NCI-H146 (cell line): ENCODE measurements at regions not wholly inside any gene's neighbourhood (a gene's known extent, or its start where the extent isn't known, plus 50 kb on each side); places are given as distances from the start of the nearest gene placed in this dataset.

ENCODE experiments used
- DNase-seq: peaks from one replicate; lab custom pipeline; 2025; lab: John Stamatoyannopoulos, UW

DNA sequence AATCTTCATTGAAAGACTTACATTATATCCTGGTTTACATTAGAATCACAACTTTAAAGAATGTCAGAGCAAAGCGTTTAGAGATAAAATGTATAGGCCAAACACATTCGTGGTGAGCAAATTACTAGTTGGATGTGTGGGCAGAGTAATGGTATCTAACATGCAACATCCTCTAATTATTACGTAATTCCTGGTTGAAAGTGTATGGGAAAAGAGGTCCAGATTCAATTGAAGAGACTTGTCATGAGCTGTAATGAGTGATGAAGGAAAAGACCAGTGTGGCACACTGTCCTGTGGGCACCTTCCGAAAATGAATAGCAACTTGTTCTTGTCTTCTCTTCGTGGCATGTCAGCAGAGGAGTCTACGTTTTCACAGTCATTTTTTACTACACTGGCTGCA lies 192.8 kb downstream of the LRIG3 start:
- no peak for DNase-seq

- no peak for DNase-seq
These were observed 191.9 kb downstream of the LRIG3 start for GRCh38 chr12:58728397-58728796.

- DNase-seq = no peak
These were observed 189.2 kb downstream of the LRIG3 start for GRCh38 chr12:58731096-58731495.

DNA sequence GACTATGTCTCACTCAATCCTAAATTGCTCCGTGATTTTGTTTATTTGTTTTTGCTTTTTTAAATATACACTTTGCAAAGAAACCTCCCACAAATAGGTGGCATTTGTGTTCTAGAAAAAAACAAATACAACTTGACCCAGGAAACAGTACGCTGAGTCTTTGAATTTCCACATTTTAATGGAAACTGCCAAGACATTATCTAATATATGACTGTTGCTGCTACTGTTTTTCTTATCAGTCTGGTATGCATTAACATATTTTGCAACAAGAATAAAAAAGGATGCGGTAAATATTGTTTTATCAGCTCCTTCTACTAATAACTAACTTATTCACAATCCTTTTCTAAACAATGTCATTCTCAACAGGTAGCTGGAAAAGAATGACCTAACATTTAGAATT lies 187.4 kb downstream of the LRIG3 start:
- DNase-seq = no peak

- DNase-seq = no peak
These were observed 179.1 kb downstream of the LRIG3 start for GRCh38 chr12:58741226-58741625.

- no peak for DNase-seq
These were observed 174.8 kb downstream of the LRIG3 start for GRCh38 chr12:58745348-58746125.

DNA sequence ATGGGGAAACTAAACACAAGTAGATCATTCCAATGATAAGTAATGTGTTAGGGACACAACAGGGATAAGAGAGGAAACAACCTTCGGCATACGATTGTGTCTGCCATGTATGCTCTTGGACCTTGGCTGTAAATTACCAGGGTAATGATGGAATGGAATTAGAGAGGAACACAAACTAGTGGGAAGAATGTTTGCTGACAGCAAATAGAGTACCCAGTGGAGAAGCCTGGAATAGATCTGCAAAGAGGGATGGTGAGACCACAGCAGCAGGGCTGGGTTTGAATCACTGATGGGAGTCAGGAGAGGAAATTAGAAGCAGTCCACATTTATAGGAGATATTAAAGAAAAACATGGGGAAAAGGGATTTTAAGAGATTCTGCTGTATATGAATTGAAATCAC lies 172.8 kb downstream of the LRIG3 start:
- DNase-seq = no peak

- DNase-seq = no peak
These were observed 169.8 kb downstream of the LRIG3 start for GRCh38 chr12:58750484-58750883.

DNA sequence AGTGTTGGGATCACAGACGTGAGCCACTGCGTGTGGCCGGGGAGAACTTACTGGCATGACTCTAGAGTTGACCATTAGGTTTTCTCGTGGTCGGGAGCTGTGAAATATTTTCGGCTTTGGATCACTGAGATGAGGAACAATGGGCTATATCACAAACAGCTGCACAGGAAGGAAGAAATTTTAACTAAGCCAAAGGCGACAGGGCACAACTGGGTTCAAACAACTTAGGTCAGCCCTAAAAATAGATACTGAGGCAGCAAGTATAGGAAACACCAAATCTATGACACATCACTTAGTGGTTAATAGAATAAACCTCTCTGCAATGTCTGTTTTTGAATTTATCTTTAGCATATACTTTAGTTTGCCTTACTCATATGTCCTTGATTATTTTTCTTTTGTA lies 162.9 kb downstream of the LRIG3 start:
- DNase-seq = no peak

DNA sequence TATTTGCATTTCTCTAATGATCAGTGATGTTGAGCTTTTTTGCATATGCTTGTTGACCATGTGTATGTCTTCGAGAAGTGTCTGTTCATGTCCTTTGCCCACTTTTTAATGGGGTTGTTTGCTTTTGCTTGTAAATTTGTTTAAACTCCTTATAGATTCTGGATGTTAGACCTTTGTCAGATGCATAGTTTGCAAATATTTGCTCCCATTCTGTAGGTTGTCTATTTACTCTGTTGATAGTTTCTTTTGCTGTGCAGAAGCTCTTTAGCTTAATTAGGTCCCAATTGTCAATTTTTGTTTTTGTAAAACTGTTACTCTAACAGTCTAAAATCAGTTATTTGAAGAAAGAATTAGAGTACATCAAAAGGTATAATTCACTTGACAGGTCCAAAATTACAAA lies 160.6 kb downstream of the LRIG3 start:
- DNase-seq = peak; percentile 13

DNA sequence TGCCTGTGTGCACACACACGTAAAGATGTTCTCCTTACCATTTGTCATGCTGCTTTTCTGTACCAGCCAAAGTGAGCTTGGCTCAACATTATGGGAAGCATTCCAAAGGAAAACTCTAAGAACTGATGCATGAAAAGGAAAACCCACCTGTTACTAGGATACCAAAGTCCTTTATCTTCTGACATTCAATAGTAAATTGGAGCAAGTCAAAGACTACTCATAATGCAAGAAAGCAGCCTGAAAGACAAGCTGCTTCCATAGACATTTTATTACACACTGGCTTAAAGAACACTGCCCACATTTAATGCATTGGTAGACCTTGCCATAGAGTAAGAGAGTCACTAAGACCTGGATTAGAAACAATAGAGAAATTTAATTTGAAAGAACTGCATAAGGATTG lies 159.0 kb downstream of the LRIG3 start:
- peak; percentile 29 for DNase-seq

DNA sequence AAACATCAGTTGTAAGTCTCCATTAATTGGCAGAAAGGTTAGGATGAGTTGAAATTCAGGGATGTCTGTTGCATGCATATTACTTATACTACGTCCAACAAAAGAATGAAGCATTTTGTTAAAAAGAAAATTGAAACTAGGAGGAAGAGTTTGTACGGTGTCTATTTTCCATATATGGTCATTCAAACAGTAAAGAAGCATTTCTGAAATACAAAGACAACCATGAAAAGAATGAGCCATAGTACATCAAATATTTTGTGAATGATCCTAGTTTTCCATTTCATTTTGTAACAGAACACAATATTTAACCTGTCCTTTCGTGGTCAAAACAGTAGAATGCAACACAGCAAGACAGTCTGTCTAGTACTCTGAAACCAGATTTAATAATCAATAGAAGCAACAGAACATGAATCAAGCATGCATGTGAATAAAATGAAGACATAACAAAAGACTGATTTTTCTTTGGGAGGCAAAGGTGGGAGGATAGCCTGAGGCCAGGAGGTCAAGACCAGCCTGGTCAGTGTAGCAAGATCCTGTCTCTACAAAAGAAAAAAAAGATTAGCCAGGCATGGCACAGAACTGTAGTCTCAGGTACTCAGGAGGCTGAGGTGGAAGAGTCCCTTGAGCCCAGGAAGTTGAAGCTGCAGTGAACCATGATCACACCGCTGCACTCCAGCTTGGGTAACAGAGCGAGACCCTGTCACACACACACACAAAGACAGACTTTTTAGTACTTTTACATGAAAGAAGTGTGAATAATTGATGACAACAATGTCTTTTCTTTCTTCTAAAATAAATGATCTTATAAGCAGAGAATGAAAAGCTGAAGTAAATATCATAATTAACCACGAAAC lies 156.0 kb downstream of the LRIG3 start:
- peak; percentile 33 for DNase-seq

- peak; percentile 61 for DNase-seq
These were observed 155.2 kb downstream of the LRIG3 start for GRCh38 chr12:58765076-58765475.

- peak; percentile 96 for DNase-seq
These were observed 154.4 kb downstream of the LRIG3 start for GRCh38 chr12:58765653-58766512.

GRCh38 chr12:58766513-58766870 lies 153.8 kb downstream of the LRIG3 start:
- DNase-seq = no peak

- peak; percentile 11 for DNase-seq
These were observed 152.8 kb downstream of the LRIG3 start for GRCh38 chr12:58767496-58767895.

- DNase-seq = no peak
These were observed 146.3 kb downstream of the LRIG3 start for GRCh38 chr12:58773986-58774385.

GRCh38 chr12:58774731-58775130 lies 145.6 kb downstream of the LRIG3 start:
- DNase-seq = peak; percentile 20

DNA sequence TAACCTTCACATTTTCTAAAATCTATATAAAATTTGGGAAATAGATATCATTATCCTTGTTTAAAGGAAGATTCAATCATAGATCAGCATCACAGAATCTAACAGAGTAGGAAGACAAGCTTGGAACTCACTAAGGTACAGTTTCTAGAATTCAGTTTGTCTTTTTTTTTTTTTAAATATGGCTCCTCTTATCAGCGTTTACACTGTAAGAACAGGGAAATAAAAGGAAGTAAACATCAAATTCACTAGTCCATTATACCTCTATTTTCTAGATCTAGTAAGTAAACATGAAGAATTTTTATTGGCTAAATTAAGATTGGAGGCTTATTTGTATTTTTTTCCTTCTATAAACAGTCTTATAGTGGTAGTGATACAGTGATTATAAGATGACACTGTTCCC lies 144.9 kb downstream of the LRIG3 start:
- DNase-seq = no peak

GRCh38 chr12:58776144-58776543 lies 144.2 kb downstream of the LRIG3 start:
- DNase-seq = no peak

DNA sequence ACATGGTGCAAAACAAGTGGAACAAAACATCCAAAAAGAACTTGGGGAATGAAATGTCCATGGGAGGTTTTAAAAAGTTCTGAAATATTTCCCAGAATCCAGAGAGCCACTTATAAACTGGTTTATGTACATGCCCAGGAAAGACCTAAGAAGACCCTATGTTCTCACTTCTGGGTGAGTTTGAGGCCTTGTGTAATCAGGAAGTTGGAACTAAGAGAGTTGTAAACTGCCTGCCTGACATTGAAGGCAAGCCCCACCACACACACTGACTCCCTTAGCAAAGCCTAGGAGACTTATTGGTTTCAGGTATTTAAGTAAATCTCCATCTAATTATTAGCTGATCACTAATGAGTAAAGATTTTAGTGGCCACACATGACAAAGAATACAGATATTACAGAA lies 142.5 kb downstream of the LRIG3 start:
- no peak for DNase-seq

- DNase-seq = no peak
These were observed 138.7 kb downstream of the LRIG3 start for GRCh38 chr12:58781609-58782008.
